Neural progenitor cell (in vitro differentiated cells): ENCODE measurements at regions not wholly inside any gene's neighbourhood (a gene's known extent, or its start where the extent isn't known, plus 50 kb on each side); places are given as distances from the start of the nearest gene placed in this dataset.

ENCODE experiments used
- CTCF ChIP-seq: fragments of 200-600 bp; sonication (generic); IDR thresholded peaks from 2 replicates; pipeline ENCODE4 v1.5.1; 2017; ENCODE audit warnings: antibody characterized with exemption, mild to moderate bottlenecking
- EZH2 ChIP-seq: fragments of 200-600 bp; sonication (generic); IDR thresholded peaks from 2 replicates; pipeline ENCODE4 v1.6.1; 2017; ENCODE audit warnings: antibody characterized with exemption, mild to moderate bottlenecking, moderate library complexity

GRCh38 chr16:87236516-87237115 lies 80.6 kb downstream of the C16orf95 start:
- TF ChIP-seq CTCF (no peak), EZH2 (no peak)
